Heart left ventricle (tissue), 16 donors: ENCODE measurements at regions not wholly inside any gene's neighbourhood (a gene's known extent, or its start where the extent isn't known, plus 50 kb on each side); places are given as distances from the start of the nearest gene placed in this dataset.

Experiments used
- ATAC-seq, 4 donors: fragments of 200-7000 bp; cut with Tn5 transposase; one replicate each; pipeline ENCODE4 v1.9.1; 2020 to 2022; ENCODE audit warnings: moderate library complexity in 4 of 4, mild to moderate bottlenecking in 3 of 4, moderate number of reproducible peaks in 1 of 4
- DNase-seq, 5 donors: peaks; one replicate each; pipeline ENCODE4 v3.0.0-alpha.2; 2020
- H3K27ac ChIP-seq, 12 donors: fragments of 200-600 bp; sonication (generic) in 4 of 12; one replicate each; pipeline versions ENCODE4 v1.5.0 to v1.8.0; 2016 to 2022; ENCODE audit warnings: mild to moderate bottlenecking in 2 of 12
- H3K27me3 ChIP-seq, 9 donors: fragments of 200-600 bp; sonication (generic) in 2 of 9; one replicate each; pipeline versions ENCODE4 v1.5.1 to v1.8.0; 2016 to 2022; ENCODE audit warnings: mild to moderate bottlenecking in 3 of 9
- H3K36me3 ChIP-seq, 9 donors: fragments of 200-600 bp; sonication (generic) in 2 of 9; one replicate each; pipeline versions ENCODE4 v1.5.0 to v1.8.0; 2018 to 2022; ENCODE audit warnings: mild to moderate bottlenecking in 2 of 9
- H3K4me1 ChIP-seq, 12 donors: fragments of 200-600 bp; sonication (generic) in 4 of 12; one replicate each; pipeline versions ENCODE4 v1.5.0 to v1.8.0; 2016 to 2022; ENCODE audit warnings: mild to moderate bottlenecking in 3 of 12
- H3K4me3 ChIP-seq, 12 donors: fragments of 200-600 bp; sonication (generic) in 4 of 12; one replicate each; pipeline versions ENCODE4 v1.5.0 to v1.8.0; 2017 to 2022; ENCODE audit warnings: mild to moderate bottlenecking in 9 of 12, moderate library complexity in 4 of 12
- H3K9me3 ChIP-seq, 12 donors: fragments of 200-600 bp; sonication (generic) in 4 of 12; one replicate each; pipeline versions ENCODE4 v1.5.0 to v1.8.0; 2016 to 2022; ENCODE audit warnings: mild to moderate bottlenecking in 1 of 12
- CTCF ChIP-seq, 12 donors: fragments of 200-600 bp; sonication (generic) in 4 of 12; IDR thresholded peaks; one replicate each; pipeline versions ENCODE4 v1.5.0 to v1.8.0; 2018 to 2022; ENCODE audit warnings: antibody characterized with exemption in 12 of 12, mild to moderate bottlenecking in 5 of 12
- POLR2A ChIP-seq, 2 donors: fragments of 450-650 bp; IDR thresholded peaks; one replicate each; pipeline ENCODE4 v1.6.1; 2017; ENCODE audit warnings: antibody characterized with exemption in 2 of 2, mild to moderate bottlenecking in 2 of 2, moderate library complexity in 2 of 2
- WGBS, 4 donors: extraction: QIAGEN DNeasy Blood & Tissue Kit in 2 of 4; methylation state at CpG; one replicate each; pipeline versions ENCODE4 v1.1.5 to v1.1.7; 2013 to 2018; 5-methylcytosine and 5-hydroxymethylcytosine counted together
- intact Hi-C, 10 donors: fragments of 100-400 bp; cut with DNase I; formaldehyde crosslinking; loops; one replicate each; pipeline versions ENCODE4 v1.11.1 to v1.14.2; 2022
- donor health status: ischemic (EF 13 %, LVEDD 7.1; RV severe dilation, severe dysfunction).
- donor health status: healthy with polysubstance abuse.
- donor health status: DM: no; HTN: yes; CAD: no.
- donor health status: DM: no; HTN: no; CAD: no.
- donor health status: ischemic (EF 25% LVEDD 6.9; RV normal size, moderate dysfunction).
- donor health status: ischemic (EF 25% LVEDD 5.7; RV mildly dilated, moderate dysfunction).
- donor health status: healthy.
- donor health status: DM: yes; HTN: yes; CAD: no.
- donor health status: ischemic (EF 35%, LVEDD 5.7; RV mildly dilated, moderate dysfunction).
- donor health status: nonischemic (EF 11% LVEDD 7.7; RV severe dilation, severe dysfunction).
- donor health status: DM: yes; HTN: yes; CAD: no.
- donor health status: PGD.
- donor health status: ischemic (EF 29% LVEDD 5.4; RV normal size, mild dysfunction).
- donor health status: nonischemic (EF 23%, LVEDD 6.1; RV moderate dilation, normal function).

- no peaks in the 10 kb centered on the region for H3K4me1 ChIP-seq
- no peaks in the 10 kb centered on the region for H3K36me3 ChIP-seq
- H3K9me3 ChIP-seq: no peaks in the 10 kb centered on the region
- H3K4me3 ChIP-seq: no peak overlapping the region
- TF ChIP-seq CTCF (IDR thresholded peaks at IDR 0.05): no peak
- no peak for TF ChIP-seq POLR2A (IDR thresholded peaks at IDR 0.05)
- DNase-seq (no peak), ATAC-seq (no peak)
- 65 to 74% (median 72%) methylated on average over 2 of the region's 2 CpGs for WGBS, 4 donors
- H3K27me3 ChIP-seq: no peaks in the 10 kb centered on the region
- no peak overlapping the region for H3K27ac ChIP-seq
- intact Hi-C loops: no loop called here
These were observed 177.8 kb upstream of the DKK2 start for GRCh38 chr4:107213880-107214279.

- Histone ChIP-seq H3K4me1 (no peaks in the 10 kb centered on the region), H3K4me3 (no peak overlapping the region), H3K36me3 (no peaks in the 10 kb centered on the region), H3K27me3 (no peaks in the 10 kb centered on the region), H3K27ac (no peak overlapping the region), H3K9me3 (no peaks in the 10 kb centered on the region)
- ATAC-seq (no peak), DNase-seq (no peak)
- intact Hi-C loops: no loop called here
- WGBS, 4 donors: 85 to 91% (median 89%) methylated on average over 3 of the region's 3 CpGs
- no peak for TF ChIP-seq POLR2A (IDR thresholded peaks at IDR 0.05)
- TF ChIP-seq CTCF (IDR thresholded peaks at IDR 0.05): no peak
These were observed 177.3 kb upstream of the DKK2 start for GRCh38 chr4:107213410-107213809.

- Histone ChIP-seq H3K36me3 (no peaks in the 10 kb centered on the region), H3K9me3 (no peaks in the 10 kb centered on the region), H3K27ac (no peak overlapping the region), H3K27me3 (no peaks in the 10 kb centered on the region), H3K4me3 (no peak overlapping the region), H3K4me1 (no peaks in the 10 kb centered on the region)
- ATAC-seq (no peak), DNase-seq (no peak)
- intact Hi-C loops: no loop called here
- WGBS, 4 donors: 84 to 93% (median 88%) methylated on average over 2 of the region's 2 CpGs
- TF ChIP-seq CTCF (IDR thresholded peaks at IDR 0.05) (no peak), POLR2A (IDR thresholded peaks at IDR 0.05) (no peak)
These were observed 176.5 kb upstream of the DKK2 start for GRCh38 chr4:107212565-107212964.

GRCh38 chr4:107210450-107211239 is 174.5 kb upstream of the DKK2 start:
- DNase-seq: peak in 2 of 5 donors; percentile 7 to 23
- peak in 2 of 4 donors; percentile 39 to 55 for ATAC-seq
- Histone ChIP-seq H3K4me3 (peak overlapping the region in 11 of 12 donors; percentile 8 to 59 (median 43)), H3K27ac (no peak overlapping the region), H3K9me3 (no peaks in the 10 kb centered on the region), H3K4me1 (no peaks in the 10 kb centered on the region), H3K36me3 (no peaks in the 10 kb centered on the region), H3K27me3 (no peaks in the 10 kb centered on the region)
- 66 to 75% (median 69%) methylated on average over 13 of the region's 13 CpGs for WGBS, 4 donors
- intact Hi-C loops: no loop called here
- TF ChIP-seq POLR2A (IDR thresholded peaks at IDR 0.05) (no peak), CTCF (IDR thresholded peaks at IDR 0.05) (no peak)
